Stimulated activated CD8-positive, alpha-beta memory T cell treated with anti-CD3 and anti-CD28 coated beads, Interleukin-4, amount 100 ng/mL, for 48 hours (primary cell): ENCODE measurements at regions not wholly inside any gene's neighbourhood (a gene's known extent, or its start where the extent isn't known, plus 50 kb on each side); places are given as distances from the start of the nearest gene placed in this dataset.

Experiments
- DNase-seq: peaks from one replicate; pipeline ENCODE4 v3.0.0-alpha.2; 2020

- no peak for DNase-seq
Observed at GRCh38 chr3:35336601-35337000, 302.7 kb upstream of the ARPP21 start.

GRCh38 chr3:35338186-35338585 lies 301.1 kb upstream of the ARPP21 start:
- no peak for DNase-seq

GRCh38 chr3:35380196-35380595 lies 259.1 kb upstream of the ARPP21 start:
- no peak for DNase-seq

- DNase-seq, result no peak
Observed at GRCh38 chr3:35383216-35383615, 256.1 kb upstream of the ARPP21 start.

GRCh38 chr3:35383719-35384555 lies 255.4 kb upstream of the ARPP21 start:
- DNase-seq, result no peak

- no peak for DNase-seq
Observed at GRCh38 chr3:35385271-35385670, 254.1 kb upstream of the ARPP21 start.

- no peak for DNase-seq
Observed at GRCh38 chr3:35389907-35390306, 249.4 kb upstream of the ARPP21 start.

- DNase-seq, result no peak
Observed at GRCh38 chr3:35392187-35392586, 247.1 kb upstream of the ARPP21 start.

- DNase-seq, result no peak
Observed at GRCh38 chr3:35393901-35394799, 245.2 kb upstream of the ARPP21 start.

- DNase-seq, result no peak
Observed at GRCh38 chr3:35394905-35395304, 244.4 kb upstream of the ARPP21 start.

- no peak for DNase-seq
Observed at GRCh38 chr3:35401671-35402070, 237.7 kb upstream of the ARPP21 start.

- no peak for DNase-seq
Observed at GRCh38 chr3:35404571-35404970, 234.8 kb upstream of the ARPP21 start.

GRCh38 chr3:35408882-35409281 lies 230.4 kb upstream of the ARPP21 start:
- no peak for DNase-seq

- DNase-seq, result no peak
Observed at GRCh38 chr3:35409991-35410390, 229.3 kb upstream of the ARPP21 start.

GRCh38 chr3:35413483-35413882 lies 225.8 kb upstream of the ARPP21 start:
- DNase-seq, result no peak

GRCh38 chr3:35417080-35417479 lies 222.2 kb upstream of the ARPP21 start:
- no peak for DNase-seq

GRCh38 chr3:35422101-35422500 lies 217.2 kb upstream of the ARPP21 start:
- DNase-seq, result no peak

- no peak for DNase-seq
Observed at GRCh38 chr3:35422836-35423601, 216.3 kb upstream of the ARPP21 start.

GRCh38 chr3:35426366-35426958 lies 212.9 kb upstream of the ARPP21 start:
- no peak for DNase-seq

- DNase-seq, result no peak
Observed at GRCh38 chr3:35437381-35437780, 201.9 kb upstream of the ARPP21 start.

GRCh38 chr3:35438101-35438500 lies 201.2 kb upstream of the ARPP21 start:
- no peak for DNase-seq

- DNase-seq, result no peak
Observed at GRCh38 chr3:35439663-35440062, 199.7 kb upstream of the ARPP21 start.

GRCh38 chr3:35440826-35441225 lies 198.5 kb upstream of the ARPP21 start:
- no peak for DNase-seq
